B cell (primary cell): ENCODE measurements at regions not wholly inside any gene's neighbourhood (a gene's known extent, or its start where the extent isn't known, plus 50 kb on each side); places are given as distances from the start of the nearest gene placed in this dataset.

ENCODE experiments used
- EZH2 ChIP-seq: IDR thresholded peaks from 2 replicates; pipeline ENCODE4 v1.6.1; 2012; ENCODE audit warnings: borderline replicate concordance, low read depth, mild to moderate bottlenecking, moderate library complexity, low read length; ENCODE audit not compliant: insufficient read depth, poor library complexity, severe bottlenecking
- TF ChIP-seq, protein P1 (sequence below): fragments of 200-600 bp; IDR thresholded peaks from one replicate; pipeline ENCODE4 v1.8.0; 2022; ENCODE audit warnings: antibody characterized with exemption, mild to moderate bottlenecking

DNA sequence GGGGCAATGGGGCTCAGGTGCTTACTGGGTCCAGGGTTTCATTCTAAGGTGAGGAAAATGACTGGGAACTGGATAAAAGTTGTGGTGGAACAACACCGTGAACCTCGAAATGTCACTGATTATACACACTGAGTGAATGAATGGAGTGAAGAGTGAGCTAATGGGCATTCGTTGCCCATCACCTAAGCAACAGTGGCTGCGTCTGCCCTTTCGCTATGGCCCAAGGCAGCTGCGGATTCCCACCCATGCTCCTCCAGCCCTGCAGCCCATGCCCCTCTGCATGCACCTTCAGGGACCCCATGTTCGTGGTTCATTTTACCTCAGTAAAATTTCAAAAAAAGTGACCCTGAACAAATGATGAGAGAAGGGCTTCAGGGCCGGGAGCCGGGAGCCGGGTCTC lies 196.3 kb downstream of the CTTN start:
- no peak for TF ChIP-seq EZH2
- TF ChIP-seq, protein P1, sequence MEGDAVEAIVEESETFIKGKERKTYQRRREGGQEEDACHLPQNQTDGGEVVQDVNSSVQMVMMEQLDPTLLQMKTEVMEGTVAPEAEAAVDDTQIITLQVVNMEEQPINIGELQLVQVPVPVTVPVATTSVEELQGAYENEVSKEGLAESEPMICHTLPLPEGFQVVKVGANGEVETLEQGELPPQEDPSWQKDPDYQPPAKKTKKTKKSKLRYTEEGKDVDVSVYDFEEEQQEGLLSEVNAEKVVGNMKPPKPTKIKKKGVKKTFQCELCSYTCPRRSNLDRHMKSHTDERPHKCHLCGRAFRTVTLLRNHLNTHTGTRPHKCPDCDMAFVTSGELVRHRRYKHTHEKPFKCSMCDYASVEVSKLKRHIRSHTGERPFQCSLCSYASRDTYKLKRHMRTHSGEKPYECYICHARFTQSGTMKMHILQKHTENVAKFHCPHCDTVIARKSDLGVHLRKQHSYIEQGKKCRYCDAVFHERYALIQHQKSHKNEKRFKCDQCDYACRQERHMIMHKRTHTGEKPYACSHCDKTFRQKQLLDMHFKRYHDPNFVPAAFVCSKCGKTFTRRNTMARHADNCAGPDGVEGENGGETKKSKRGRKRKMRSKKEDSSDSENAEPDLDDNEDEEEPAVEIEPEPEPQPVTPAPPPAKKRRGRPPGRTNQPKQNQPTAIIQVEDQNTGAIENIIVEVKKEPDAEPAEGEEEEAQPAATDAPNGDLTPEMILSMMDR = no peak
